HUDEP-2 (cell line): ENCODE measurements at regions not wholly inside any gene's neighbourhood (a gene's known extent, or its start where the extent isn't known, plus 50 kb on each side); places are given as distances from the start of the nearest gene placed in this dataset.

ENCODE experiments used
- DNase-seq, 76 experiments: peaks; one replicate each; lab custom pipeline; 2025; ENCODE audit not compliant: unreplicated experiment in 76 of 76; lab: John Stamatoyannopoulos, UW

DNA sequence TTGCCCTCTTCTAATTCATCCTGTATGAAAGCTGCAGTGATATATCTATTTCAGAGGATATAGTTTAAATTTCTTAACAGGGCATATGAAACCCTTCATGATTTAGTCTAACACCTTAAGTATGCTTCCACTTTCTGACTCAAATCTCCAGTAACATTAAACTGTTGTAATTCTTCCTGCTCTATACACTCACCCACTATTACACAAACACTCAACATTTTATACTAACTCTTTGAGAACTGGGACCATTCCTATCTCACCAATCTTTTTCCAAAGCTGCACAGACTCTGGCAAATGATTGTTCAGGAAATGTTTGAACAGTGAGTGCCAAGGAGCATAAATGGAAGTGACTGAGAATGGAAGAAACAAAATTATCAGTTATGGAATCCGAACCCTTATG, 560.4 kb upstream of the DPPA4 start:
- DNase-seq = no peak

DNA sequence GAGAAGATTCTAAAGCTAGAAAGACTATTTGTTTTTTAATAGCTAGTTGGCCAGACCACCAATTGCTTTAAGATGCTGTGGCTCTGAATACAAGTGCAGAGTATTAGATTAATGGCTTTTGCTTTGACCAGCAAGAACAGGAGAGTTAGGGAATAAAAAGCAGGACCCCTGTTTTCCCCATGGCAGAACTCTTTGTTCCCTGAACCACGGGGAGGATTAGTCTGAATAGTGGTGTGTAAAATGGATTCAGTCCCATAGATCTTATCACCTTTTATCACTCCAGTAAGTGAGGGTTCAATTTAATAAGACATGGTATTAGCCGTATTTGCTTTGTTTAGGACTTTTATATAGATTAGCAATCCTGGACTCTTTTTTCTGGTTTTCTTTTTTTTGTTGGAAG, 562.6 kb upstream of the DPPA4 start:
- no peak for DNase-seq

DNA sequence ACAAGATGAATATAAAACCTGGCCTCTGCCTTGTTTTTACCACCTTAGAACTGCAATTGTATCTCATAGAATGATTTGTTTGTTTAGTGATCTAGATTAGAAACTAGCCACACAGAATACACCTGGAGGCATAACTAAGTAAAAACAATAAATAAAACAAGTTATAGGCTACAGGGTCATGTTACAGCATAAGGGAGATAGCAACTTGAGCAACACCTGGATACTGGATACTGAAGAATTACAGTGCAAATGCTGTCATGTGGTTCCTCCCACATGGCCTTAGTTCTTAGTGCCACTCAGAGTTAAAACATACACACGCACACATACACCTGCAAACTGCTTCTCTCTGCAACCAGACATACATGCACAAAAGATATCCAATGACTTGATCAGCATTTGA, 563.4 kb upstream of the DPPA4 start:
- no peak for DNase-seq

DNA sequence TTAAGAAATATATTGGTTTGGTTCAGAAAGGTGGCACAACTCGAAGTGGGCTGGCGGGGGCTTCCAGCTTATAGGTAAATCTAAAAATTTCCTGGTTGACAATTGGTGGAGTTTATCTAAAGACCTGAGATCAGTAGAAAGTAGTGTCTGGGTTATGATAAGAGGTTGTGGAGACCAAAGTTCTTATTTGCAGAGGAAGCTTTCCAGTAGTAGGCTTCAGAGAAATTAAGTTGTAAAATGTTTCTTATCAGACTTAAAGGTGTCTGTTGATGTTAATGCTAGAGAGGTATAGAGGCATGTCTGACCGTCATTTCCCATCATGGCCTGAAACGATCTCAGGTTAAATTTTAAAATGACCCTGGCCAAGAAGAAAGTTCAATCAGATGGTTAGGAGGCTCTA, 565.2 kb upstream of the DPPA4 start:
- DNase-seq = no peak

DNA sequence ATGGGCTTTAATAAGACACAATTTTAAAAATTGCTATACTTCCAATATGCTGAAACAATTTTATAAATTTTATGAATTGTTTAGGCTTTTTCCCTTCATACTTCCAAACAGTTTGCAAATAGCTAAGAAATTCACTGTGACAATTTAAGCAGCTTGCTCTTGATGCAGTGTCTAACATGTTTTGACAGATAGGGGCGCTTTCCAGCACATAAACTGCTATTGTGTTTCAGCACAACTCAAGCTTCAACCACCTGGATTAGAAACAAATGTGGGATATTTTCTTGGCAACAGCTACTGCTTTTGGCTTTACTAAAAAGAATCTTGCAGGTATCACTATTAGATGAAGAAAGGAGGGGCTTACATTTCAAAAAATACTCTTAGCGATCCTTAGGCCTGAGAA, 565.8 kb upstream of the DPPA4 start:
- DNase-seq = no peak

DNA sequence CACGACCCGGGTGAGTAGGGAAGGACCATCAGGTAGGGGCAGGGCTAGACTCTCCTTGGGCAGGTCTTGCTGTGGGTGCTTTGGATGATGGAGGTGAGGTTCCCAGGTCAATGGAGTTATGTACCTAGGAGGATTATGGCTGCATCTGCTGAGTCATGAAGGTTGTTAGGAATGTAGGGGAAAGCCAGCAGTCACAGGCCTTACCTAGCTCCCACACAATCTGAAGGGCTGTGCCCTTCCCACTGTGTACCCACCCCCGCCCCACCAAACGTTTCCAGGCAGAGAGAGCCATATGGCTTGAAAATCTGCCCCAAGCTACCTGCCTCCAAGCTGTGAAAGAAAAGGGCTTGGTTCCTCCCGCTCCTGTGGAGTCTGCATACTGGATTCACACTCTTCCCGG, 573.4 kb upstream of the DPPA4 start:
- DNase-seq = no peak

DNA sequence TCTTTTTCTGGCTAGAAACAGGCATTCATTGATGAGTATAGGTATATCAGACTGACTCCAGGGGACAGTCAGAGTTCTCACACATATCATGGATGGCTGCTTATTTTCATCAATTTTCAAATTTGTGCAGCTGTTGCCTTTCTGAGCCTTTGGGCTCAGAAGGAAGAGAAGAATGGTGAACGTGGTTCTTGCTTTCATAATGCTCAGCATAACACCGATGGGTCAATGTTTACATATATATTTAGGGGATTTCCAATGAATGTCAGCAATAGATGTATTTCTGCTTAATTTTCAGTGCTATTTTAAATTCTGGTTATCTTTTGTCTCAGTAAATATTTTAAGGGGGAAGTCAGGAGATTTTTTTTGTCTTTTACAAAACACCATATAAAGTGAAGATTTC, 581.4 kb upstream of the DPPA4 start:
- DNase-seq = no peak

DNA sequence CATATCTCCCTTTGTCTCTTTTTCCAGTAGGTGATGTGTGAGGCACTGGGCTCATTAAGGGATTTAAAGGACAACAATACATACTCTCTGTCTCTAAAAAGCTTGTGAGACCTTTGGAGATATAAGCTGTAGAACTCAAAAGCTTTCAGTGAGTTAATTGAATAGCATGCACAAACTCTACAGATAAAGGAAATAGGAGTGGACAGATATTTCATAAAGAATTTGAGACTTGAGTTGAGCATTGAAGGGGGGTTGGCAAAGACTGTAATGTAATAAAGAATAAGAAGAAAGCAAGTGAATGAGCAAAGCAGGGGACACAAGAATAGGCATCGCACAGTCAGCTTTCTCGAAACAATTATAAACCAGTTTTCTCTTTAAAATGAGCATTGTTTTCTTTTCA, 583.4 kb upstream of the DPPA4 start:
- DNase-seq = no peak

DNA sequence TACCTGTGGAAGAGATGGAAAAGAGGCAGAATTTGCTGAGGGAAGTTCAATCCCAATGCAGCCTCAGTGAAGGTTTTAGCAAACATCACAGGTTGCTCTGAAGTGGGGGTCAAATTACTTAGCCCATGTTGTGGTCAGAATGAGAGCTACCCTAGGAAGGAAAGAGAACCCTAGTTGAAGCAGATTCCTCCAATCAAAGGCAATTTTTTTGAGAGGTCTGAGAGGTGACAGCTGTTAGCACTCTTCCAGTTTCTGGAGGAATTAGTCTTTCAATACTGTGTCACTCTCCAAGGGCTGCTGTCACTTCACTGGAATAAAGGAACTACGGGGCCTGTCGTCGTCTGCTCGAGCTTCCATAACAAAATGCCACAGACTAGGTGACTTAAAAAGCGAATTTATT, 584.2 kb upstream of the DPPA4 start:
- DNase-seq = no peak

DNA sequence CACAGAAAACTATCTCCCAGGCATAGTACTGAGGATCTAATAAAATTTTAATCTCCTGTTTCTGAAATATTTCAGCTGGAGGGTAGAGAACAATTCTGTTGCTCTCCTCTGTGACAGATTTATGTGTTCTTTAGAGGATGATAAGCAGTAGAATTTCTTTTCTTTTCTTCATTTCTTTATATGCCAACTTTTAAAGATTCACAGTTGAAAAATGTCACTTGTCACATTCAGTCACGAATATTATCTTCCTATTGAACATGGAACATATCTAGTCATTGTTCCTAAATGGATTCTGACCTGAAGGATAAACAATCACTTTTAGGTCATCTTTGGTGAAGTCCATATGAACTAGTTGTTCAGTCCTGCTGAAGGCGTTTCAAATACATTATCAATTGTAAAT, 585.5 kb upstream of the DPPA4 start:
- no peak for DNase-seq

DNA sequence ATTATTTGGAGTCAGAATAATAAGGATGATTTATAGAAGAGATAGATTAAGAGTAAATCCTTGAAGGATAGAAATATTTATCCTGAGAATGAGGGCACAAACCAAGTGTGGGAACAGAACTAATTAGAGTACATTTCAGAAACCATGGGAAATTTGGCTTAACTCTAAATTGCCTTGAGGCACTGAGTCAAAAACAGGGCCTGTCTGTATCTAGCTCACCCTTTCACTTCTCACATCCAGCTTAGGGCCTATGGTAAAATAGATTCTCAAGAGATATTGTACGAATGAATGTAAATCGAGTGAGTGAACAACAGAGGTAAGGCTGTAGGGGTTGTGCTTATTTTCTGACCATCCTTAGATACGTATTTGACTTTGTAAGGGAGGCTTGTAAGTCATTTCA, 586.1 kb upstream of the DPPA4 start:
- DNase-seq = no peak

DNA sequence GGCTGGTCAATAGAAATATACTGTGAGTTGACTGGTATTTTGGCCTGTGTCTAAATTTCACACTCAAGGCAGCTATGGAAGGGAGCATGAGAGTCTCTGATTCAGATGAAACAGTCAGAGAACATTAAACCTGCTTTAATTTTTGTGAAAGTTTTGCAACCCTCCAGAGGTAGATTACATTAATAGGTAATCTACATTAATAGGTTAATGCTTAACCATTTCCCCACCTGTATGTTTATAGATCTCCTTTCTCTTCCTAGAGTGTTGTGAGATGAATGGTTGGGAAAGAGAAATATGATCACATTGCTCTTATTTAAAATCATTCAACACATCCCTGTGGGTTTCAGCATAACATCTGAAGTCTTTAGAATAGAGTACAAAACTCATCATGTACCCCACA, 586.9 kb upstream of the DPPA4 start:
- no peak for DNase-seq

DNA sequence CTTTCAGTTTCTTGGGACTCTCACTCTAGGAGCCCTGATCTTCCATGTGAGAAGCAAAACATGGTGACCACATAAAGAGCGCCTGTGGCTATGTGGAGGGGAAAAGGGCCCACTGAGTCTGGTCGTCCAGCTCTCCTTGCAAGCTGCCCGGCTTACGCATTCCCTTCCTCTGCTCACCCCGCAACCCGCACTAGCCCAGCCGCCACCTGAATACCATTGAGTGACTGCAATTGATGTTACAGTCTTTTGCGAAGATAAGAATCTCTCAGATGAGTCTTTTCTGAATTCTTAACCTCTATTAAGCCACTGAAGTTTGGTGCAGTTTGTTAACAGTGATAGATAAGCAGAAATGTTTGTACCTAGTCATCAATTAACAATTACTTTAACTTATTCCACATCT, 589.0 kb upstream of the DPPA4 start:
- no peak for DNase-seq

DNA sequence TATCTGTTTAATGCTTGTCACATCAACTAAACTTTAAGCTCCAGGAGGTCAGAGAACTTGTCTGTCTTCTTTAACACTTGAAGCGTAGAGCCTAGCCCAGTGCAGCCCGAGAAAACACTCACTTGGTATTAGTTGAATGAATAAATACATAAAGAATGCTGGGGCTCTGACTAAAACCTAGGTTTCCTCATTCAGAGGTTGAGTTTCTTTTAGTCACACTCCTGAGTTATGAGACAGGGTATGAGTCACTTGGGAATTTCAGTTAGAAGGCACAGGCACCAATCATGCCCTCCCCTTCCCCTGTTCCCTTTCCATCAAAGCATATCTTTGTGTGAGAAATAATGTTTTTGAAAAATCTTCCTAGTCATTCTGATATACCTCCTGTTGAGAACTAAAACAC, 589.8 kb upstream of the DPPA4 start:
- no peak for DNase-seq

DNA sequence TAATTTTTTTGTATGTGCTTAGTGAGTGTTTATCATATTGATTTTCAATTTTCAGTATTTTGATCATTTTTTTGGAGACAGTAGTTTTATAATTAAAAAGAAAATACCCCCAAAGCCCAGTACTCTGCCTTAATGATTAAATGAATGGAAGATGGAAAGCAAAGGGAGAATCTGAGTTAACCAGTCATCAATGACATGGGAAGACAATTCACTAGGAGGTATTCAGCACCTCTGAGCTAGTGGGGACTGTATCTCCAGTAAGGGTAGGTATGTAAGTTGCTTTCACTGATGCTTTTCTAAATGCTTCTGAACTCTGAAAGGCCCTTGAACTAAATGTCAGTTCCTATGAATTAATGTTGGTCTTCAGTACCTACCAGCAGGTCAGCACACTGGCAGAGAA, 590.4 kb upstream of the DPPA4 start:
- no peak for DNase-seq

DNA sequence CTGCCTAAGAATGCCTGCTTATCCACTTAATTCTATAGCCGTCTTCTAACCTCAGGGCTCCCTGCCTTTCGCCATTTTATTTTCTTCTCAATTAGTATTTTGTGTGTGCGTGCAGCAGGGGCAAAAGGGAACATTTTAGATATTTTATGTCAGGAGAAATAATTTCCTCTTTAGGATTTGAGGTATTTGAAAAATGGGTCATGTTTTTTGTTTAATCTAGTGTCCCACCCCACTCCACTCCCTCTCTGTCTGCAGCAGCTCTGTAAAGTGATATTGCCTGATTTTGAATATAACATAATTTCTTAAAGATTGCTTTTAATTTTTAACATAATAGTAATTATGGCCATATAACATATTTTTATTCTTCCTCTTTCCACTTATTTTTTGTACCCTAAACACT, 593.2 kb upstream of the DPPA4 start:
- DNase-seq = no peak

DNA sequence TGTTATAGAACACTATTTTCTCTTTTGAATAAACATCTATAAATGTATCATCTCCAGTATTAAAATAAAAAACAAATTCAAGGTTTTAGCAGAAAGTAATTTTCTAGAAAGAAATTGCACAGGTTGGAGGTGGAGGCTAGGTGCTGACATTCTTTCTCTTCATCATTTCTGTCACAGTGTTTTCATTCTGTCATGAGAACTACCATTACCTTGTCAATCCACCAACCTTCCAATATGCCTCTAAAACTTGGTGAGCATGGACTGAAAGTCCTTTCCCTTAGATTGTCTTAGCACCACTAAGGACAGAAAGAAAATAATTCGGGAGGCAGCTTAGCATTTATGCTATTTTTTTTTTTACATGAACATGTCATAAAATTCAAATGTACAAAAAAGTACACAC, 596.2 kb upstream of the DPPA4 start:
- DNase-seq = no peak

DNA sequence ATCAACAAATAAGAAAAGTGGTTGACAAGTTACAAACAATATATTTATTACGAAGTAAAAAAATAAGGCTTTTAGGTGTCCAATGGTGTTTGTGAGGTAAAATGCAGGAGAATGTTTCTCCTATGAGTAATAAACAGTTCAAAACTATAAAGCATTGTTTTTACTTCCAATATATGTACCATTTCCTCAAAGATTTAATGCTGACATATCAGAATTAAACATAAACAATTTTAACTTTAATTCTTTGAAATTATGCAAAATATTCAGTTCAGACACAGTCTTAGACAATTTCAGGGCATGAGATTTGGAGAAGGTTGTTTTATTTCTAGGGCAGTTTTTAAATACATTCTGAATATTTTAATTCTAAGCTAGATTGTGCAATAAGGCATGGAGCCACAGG, 602.5 kb upstream of the DPPA4 start:
- no peak for DNase-seq

DNA sequence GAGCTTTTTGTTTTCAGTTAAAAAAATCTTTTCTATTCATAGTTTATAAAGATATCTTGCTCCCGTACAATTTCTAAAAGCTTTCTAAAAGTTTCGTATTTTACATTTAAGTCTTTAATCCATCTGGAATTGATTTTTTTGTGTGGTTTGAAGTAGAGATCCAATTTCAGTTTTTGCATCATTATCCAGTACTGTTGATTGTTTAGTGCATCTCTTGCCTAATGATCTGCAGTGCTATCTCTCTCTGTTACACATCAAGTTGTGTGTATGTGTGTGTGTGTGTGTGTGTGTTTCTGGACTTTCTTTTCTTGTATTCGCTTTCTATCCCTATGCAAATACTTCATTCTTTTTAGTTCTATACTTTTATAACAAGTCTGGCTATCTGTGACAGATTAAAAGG, 605.8 kb upstream of the DPPA4 start:
- no peak for DNase-seq

DNA sequence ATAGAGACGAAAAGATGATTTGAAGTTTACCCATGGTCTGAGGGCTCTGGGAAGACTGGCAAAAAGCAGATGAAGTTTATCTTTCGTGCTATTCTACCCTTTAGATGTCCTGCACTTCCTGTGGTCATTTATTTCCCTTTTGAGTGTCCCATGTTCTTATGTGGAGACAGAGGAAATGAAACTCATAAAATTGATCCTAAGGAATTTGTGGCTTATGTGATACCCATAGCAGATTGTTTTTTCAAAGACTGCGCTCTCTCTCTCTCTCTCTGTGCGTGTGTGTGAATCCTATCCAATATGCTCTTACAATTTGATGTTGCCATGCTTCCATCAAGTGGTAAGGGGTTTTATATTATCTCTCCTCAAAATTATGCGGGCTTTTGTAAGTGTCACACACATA, 607.5 kb upstream of the DPPA4 start:
- DNase-seq = no peak

DNA sequence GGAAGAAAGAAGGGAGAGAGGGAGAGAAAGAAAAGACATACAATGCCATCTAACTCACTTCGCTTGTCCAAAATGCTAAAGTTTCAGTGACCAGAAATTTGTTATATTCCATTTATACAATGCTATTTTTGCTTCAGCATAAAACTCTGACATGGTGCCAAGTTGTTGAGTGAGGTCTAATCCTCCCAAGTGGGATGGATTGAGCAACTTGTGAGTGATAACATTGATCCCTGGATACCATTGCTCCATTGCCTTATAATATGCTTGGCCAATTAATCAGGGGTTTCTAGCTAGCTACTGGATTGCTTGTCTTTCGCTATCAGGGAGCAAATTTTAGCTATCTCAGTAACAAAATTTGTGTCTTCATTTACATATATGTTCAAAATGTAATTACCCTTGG, 615.6 kb upstream of the DPPA4 start:
- DNase-seq = no peak

DNA sequence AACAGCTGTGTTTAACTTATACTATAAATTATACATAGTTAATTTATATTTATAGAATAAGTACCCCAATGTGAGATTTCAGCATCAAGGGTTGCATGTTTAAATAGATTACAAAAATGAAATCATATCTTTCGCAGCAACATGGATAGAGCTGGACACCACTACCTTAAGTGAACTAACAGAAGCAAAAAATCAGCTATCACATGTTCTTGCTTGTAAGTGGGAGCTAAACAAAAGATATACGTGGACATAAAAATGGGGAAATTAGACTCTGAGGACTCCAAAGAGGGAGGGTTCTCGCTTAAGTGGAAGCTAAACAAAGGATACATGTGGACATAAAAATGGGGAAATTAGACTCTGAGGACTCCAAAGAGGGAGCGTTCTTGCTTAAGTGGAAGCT, 626.5 kb upstream of the DPPA4 start:
- DNase-seq = no peak

DNA sequence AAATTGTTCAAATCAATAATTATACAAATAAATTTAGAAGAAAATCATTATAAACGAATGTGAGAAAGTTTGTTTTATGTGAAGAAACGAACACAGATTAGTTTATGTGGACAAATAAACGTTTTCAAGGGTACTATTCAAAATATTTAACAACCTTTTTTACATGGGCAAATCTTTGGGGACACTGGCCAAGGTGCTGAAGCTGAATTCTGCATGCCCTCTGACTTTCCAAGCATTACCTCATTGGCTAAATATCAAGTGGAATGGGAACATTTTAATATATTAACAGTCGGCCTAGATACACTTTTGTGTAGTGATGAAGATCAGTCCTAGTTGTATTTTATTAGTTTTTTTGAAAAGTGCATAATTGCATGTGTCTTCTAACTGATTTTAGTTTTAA, 636.4 kb upstream of the DPPA4 start:
- DNase-seq = no peak

DNA sequence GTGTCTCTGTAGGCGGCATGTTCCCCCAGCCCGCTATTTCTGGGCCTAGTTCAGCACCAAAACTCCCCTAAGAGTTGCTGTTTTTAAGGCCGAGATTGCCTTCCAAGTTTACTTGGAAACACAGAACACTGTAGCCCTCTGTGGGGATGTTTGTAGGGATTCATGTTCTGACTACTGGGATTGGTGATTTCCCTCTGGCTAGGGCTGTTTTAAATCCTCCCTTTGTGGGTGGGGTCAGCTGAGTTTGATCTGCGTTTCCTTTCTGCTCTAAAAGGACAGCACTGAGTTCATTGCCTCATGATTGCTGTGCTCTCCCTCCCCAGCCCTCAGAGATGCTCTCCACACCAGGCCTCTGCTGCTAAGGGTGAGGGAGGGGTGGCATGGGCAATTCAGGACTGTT, 640.6 kb upstream of the DPPA4 start:
- DNase-seq = no peak
